GM06990 (cell line): ENCODE measurements at regions not wholly inside any gene's neighbourhood (a gene's known extent, or its start where the extent isn't known, plus 50 kb on each side); places are given as distances from the start of the nearest gene placed in this dataset.

Experiments
- DNase-seq: peaks from one replicate; pipeline ENCODE4 v3.0.0-alpha.2; 2011; ENCODE audit not compliant: insufficient read length; ENCODE audit errors: extremely low read depth
- H3K27me3 ChIP-seq: replicated peaks from 2 replicates; pipeline ENCODE4 v1.6.0; 2011; ENCODE audit warnings: low read length; ENCODE audit not compliant: control insufficient read depth, insufficient read depth
- H3K36me3 ChIP-seq: 2 replicates; pipeline ENCODE4 v1.5.1; 2011; ENCODE audit warnings: low read length; ENCODE audit not compliant: control insufficient read depth, insufficient read depth
- H3K4me3 ChIP-seq: replicated peaks from 2 replicates; pipeline ENCODE4 v1.5.1; 2011; ENCODE audit warnings: low read depth, mild to moderate bottlenecking, control low read depth, low read length
- CTCF ChIP-seq: IDR thresholded peaks from 2 replicates; pipeline ENCODE4 v1.5.1; 2011; ENCODE audit warnings: low read length, control low read depth, mild to moderate bottlenecking, inconsistent platforms; ENCODE audit not compliant: insufficient read depth, poor library complexity, severe bottlenecking

DNA sequence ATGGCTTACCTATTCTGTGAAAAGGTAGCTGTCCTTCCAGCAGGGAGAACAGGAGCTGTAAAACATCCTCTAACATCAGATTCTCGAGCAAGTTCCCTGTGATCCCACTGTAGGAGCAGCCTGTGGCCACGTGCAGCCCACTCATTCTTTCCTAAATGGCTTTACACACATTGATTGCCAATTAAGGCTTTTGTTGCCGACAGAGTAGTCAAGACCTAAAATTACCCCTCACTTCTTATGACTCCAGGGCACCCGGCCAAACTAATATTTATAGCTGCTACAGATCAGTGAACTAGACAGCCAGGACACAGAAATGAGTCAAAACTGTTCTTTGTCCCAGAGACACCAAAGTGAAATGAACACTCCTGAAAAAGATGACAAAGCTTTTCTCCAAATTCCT, 832.1 kb downstream of the SORCS3 start:
- H3K4me3 ChIP-seq = no peak overlapping the region
- H3K27me3 ChIP-seq = no peaks in the 10 kb centered on the region
- no peaks in the 10 kb centered on the region for H3K36me3 ChIP-seq
- no peak for TF ChIP-seq CTCF
- DNase-seq = no peak

DNA sequence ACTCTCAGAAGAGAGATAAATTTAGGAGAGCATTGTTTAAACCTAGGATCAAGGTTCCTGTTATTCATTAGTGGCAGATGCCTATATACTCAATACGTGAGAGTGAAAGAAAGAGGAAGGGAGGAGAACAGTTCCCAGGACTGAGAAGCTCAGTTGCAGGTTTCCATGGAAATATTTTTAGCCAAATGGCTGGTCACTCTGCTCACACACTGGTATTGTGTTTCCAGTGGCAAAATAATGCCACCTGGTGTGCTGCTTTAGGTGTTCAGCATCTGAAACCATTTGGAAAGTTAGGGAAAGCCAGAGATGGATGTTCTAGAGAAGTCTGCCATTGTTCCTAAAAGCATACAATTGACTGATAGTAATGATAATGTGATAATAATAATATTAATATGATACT, 827.7 kb downstream of the SORCS3 start:
- no peaks in the 10 kb centered on the region for H3K36me3 ChIP-seq
- no peak for TF ChIP-seq CTCF
- no peak for DNase-seq

GRCh38 chr10:105466521-105466920, 825.4 kb downstream of the SORCS3 start:
- DNase-seq = no peak
- no peaks in the 10 kb centered on the region for H3K27me3 ChIP-seq
- no peaks in the 10 kb centered on the region for H3K36me3 ChIP-seq
- H3K4me3 ChIP-seq = no peak overlapping the region
- TF ChIP-seq CTCF = no peak

More for the DNA sequence above, 827.7 kb downstream of the SORCS3 start:
- H3K4me3 ChIP-seq = no peak overlapping the region
- H3K27me3 ChIP-seq = no peaks in the 10 kb centered on the region

GRCh38 chr10:105434970-105435369, 793.9 kb downstream of the SORCS3 start:
- H3K4me3 ChIP-seq = no peak overlapping the region
- no peak for DNase-seq
- no peaks in the 10 kb centered on the region for H3K36me3 ChIP-seq
- no peaks in the 10 kb centered on the region for H3K27me3 ChIP-seq
- no peak for TF ChIP-seq CTCF

DNA sequence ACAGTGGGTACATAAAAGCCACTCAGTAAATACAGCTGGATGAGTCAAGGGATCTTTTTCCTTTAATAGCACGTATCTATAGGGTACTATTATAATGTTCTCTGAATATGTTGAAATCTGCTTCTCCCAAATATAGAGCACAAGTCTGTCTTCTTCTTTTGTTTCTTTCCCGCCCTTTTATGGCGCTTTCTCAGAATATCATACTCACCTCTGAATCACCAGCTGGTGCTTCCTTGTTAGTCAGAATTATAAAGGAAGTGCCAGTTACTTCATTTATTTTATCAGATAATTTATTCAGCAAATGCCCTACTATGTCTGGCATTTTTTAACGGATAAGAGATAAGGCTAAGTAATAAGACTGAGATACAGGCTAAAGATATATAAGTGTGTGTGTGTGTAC, 772.9 kb downstream of the SORCS3 start:
- TF ChIP-seq CTCF = no peak
- no peak for DNase-seq
- no peak overlapping the region for H3K4me3 ChIP-seq
- no peaks in the 10 kb centered on the region for H3K36me3 ChIP-seq
- no peaks in the 10 kb centered on the region for H3K27me3 ChIP-seq

GRCh38 chr10:105409370-105409769, 768.3 kb downstream of the SORCS3 start:
- no peak for DNase-seq
- H3K27me3 ChIP-seq = no peaks in the 10 kb centered on the region
- no peak overlapping the region for H3K4me3 ChIP-seq
- no peaks in the 10 kb centered on the region for H3K36me3 ChIP-seq
- no peak for TF ChIP-seq CTCF
